ENCODE measurements at regions not wholly inside any gene's neighbourhood (a gene's known extent, or its start where the extent isn't known, plus 50 kb on each side); places are given as distances from the start of the nearest gene placed in this dataset.

DNA sequence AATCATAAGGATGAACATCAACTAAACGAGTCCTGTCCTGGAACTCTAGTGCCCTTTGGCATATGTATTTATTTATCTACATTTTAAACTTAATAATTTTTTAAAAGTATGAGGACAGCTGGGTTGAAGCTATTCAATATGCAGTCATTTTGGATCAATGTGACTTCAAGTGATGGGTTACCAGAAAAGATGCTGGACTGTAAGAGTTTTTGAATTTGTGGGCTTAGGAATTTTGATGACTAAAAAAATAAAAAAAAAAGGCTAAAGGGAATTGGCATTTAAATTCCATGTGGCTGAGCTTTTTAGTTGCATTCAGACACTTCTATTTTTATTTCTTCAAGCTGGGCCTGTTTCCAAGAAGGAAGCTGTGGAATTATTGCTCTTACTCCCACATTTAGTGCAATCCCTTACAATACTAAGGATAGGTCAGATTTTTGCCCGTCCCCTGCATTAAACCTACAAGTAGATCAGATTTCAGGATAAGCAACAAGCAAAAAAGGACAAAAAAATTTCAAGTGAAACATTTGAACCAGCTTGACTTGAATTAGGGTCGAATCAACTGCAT is 704.2 kb upstream of the CITED2 start:
- Mint-ChIP-seq H3K27me3 (peaks cover 9 to 17% of the 10 kb centered on the region in 2 donors), H3K4me1 (no peaks in the 10 kb centered on the region), H3K9me3 (no peaks in the 10 kb centered on the region), H3K36me3 (no peaks in the 10 kb centered on the region), H3K27ac (no peak overlapping the region), H3K4me3 (no peak overlapping the region)
- ChIA-PET CTCF (no interaction called here), POLR2A (no interaction called here)
- H3K36me3 ChIP-seq (ENCODE audit: control insufficient read depth in 2 of 2, extremely low read depth in 1 of 2, insufficient read depth in 1 of 2, low read length in 1 of 2): no peaks in the 10 kb centered on the region
- no peak overlapping the region for H3K4me3 ChIP-seq (ENCODE audit: control insufficient read depth in 1 of 2, extremely low read depth in 1 of 2, low read length in 1 of 2)
- no CpG with 5 or more reads among the region's 3 CpGs for WGBS (ENCODE audit: insufficient coverage)
- H3K4me1 ChIP-seq (ENCODE audit: control insufficient read depth in 1 of 2, extremely low read depth in 1 of 2, insufficient read depth in 2 of 2, low read length in 2 of 2): no peaks in the 10 kb centered on the region
- H3K27me3 ChIP-seq (replicated peaks in 1 of 2; ENCODE audit: control insufficient read depth in 2 of 2, extremely low read depth in 1 of 2, insufficient read depth in 2 of 2, low read length in 1 of 2): no peaks in the 10 kb centered on the region
- ATAC-seq (replicated peaks in 1 of 4) (no peak), DNase-seq (no peak)
- H3K9me3 ChIP-seq: no peaks in the 10 kb centered on the region
- no peak overlapping the region for H3K27ac ChIP-seq (ENCODE audit: low read length)

DNA sequence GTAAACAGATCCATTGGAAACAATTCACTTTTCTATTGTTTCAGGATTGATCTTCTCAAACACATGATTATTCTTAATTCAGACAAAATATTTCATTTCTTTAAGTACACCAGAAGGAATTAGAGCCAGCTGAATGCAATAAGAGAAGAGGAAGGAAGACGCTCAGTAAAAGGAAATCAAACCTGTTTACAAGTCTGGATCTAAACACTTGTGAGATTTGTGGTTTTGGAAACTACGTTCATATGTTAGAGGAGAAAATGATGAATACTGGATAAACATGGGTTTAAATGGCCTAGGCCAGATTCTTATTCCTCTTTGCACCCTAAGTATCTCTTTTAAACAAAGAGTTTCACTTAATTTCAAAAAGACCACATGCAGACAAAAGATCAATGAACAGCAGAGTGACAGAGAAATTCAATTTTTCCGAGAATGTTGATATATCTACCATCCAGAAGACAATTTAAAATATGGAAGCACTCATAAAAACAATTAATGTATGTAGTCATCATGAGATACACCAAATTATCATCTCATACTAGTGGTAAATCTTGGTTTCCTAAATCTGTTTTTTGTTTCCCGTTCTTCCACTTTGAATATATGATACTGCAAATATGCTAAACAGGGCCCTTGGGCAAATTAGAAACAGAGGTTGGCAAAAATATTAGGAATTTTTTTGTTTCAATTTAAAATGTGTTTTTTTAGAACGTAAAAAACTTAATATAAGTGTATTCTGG is 703.5 kb upstream of the CITED2 start:
- Mint-ChIP-seq H3K27me3 (peaks cover 9 to 19% of the 10 kb centered on the region in 2 donors), H3K36me3 (no peaks in the 10 kb centered on the region), H3K4me1 (no peaks in the 10 kb centered on the region), H3K9me3 (no peaks in the 10 kb centered on the region), H3K27ac (no peak overlapping the region), H3K4me3 (no peak overlapping the region)
- Histone ChIP-seq H3K27ac (ENCODE audit: low read length) (no peak overlapping the region), H3K9me3 (no peaks in the 10 kb centered on the region), H3K36me3 (ENCODE audit: control insufficient read depth in 2 of 2, extremely low read depth in 1 of 2, insufficient read depth in 1 of 2, low read length in 1 of 2) (no peaks in the 10 kb centered on the region), H3K27me3 (replicated peaks in 1 of 2; ENCODE audit: control insufficient read depth in 2 of 2, extremely low read depth in 1 of 2, insufficient read depth in 2 of 2, low read length in 1 of 2) (no peaks in the 10 kb centered on the region), H3K4me1 (ENCODE audit: control insufficient read depth in 1 of 2, extremely low read depth in 1 of 2, insufficient read depth in 2 of 2, low read length in 2 of 2) (no peaks in the 10 kb centered on the region), H3K4me3 (ENCODE audit: control insufficient read depth in 1 of 2, extremely low read depth in 1 of 2, low read length in 1 of 2) (no peak overlapping the region)
- ATAC-seq (replicated peaks in 1 of 4) (no peak), DNase-seq (no peak)
- WGBS (ENCODE audit: insufficient coverage): 0% methylated on average over 1 of the region's 5 CpGs
- CTCF ChIA-PET: interaction anchor here in 1 of 2 donors (0.6 kb wide), 1 partner anchor 415 kb away, joined by 3 read pairs; no protein-coding TSS in a partner anchor
- POLR2A ChIA-PET: no interaction called here

DNA sequence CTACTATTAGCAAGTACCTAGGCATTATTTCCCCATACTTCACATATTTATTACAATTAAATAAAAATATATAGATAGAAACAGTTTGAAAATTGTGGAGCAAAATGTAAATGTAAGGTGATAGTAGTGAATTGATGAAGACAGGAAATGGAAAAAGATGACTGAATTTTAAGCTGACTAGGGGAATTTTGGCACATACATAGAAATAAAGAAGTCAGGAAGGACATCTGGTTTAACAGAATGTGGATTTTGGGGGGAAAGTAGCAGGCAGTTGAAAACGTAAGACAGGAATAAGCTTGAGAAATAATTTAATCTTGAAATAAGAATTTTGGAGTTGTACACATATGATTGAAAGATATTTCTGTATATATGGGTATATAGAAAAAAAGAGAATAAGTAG is 701.7 kb upstream of the CITED2 start:
- ATAC-seq (replicated peaks in 1 of 4) (no peak), DNase-seq (no peak)
- ChIA-PET POLR2A (no interaction called here), CTCF (interaction anchor here in 1 of 2 donors (0.6 kb wide), 1 partner anchor 8 kb away, joined by 3 read pairs; no protein-coding TSS in a partner anchor)
- 50% methylated on average over 1 of the region's 1 CpG for WGBS (ENCODE audit: insufficient coverage)
- Mint-ChIP-seq H3K4me1 (no peaks in the 10 kb centered on the region), H3K9me3 (no peaks in the 10 kb centered on the region), H3K27me3 (peaks cover 9 to 19% of the 10 kb centered on the region in 2 donors), H3K36me3 (no peaks in the 10 kb centered on the region), H3K27ac (no peak overlapping the region), H3K4me3 (no peak overlapping the region)
- no peak overlapping the region for H3K4me3 ChIP-seq (ENCODE audit: control insufficient read depth in 1 of 2, extremely low read depth in 1 of 2, low read length in 1 of 2)
- H3K36me3 ChIP-seq (ENCODE audit: control insufficient read depth in 2 of 2, extremely low read depth in 1 of 2, insufficient read depth in 1 of 2, low read length in 1 of 2): no peaks in the 10 kb centered on the region
- H3K27me3 ChIP-seq (replicated peaks in 1 of 2; ENCODE audit: control insufficient read depth in 2 of 2, extremely low read depth in 1 of 2, insufficient read depth in 2 of 2, low read length in 1 of 2): no peaks in the 10 kb centered on the region
- no peaks in the 10 kb centered on the region for H3K4me1 ChIP-seq (ENCODE audit: control insufficient read depth in 1 of 2, extremely low read depth in 1 of 2, insufficient read depth in 2 of 2, low read length in 2 of 2)
- H3K9me3 ChIP-seq: no peaks in the 10 kb centered on the region
- H3K27ac ChIP-seq (ENCODE audit: low read length): no peak overlapping the region

DNA sequence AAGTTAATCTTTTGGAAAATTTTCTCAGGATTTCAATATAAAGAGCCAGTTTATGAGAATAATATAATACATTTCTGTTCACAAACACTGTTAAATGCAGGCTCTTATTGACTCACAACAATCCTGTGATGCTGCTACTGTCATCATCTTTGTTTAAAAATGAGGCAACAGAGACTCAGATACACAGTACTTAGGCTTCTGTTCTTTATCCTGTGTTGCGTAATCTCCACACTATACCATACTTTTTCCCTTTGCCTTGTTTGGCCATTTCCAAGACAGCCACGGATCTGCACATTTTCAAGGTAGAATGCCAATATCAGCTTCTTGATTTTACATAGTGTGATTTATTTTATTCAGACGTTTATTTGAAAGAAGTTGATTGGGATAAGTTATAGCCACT is 699.0 kb upstream of the CITED2 start:
- Mint-ChIP-seq H3K27me3 (peaks cover 9 to 19% of the 10 kb centered on the region in 2 donors), H3K4me1 (no peaks in the 10 kb centered on the region), H3K36me3 (no peaks in the 10 kb centered on the region), H3K27ac (no peak overlapping the region), H3K9me3 (no peaks in the 10 kb centered on the region), H3K4me3 (no peak overlapping the region)
- ChIA-PET POLR2A (no interaction called here), CTCF (no interaction called here)
- DNase-seq: no peak
- ATAC-seq (replicated peaks in 1 of 4): no peak
- Histone ChIP-seq H3K27me3 (replicated peaks in 1 of 2; ENCODE audit: control insufficient read depth in 2 of 2, extremely low read depth in 1 of 2, insufficient read depth in 2 of 2, low read length in 1 of 2) (no peaks in the 10 kb centered on the region), H3K36me3 (ENCODE audit: control insufficient read depth in 2 of 2, extremely low read depth in 1 of 2, insufficient read depth in 1 of 2, low read length in 1 of 2) (no peaks in the 10 kb centered on the region), H3K4me1 (ENCODE audit: control insufficient read depth in 1 of 2, extremely low read depth in 1 of 2, insufficient read depth in 2 of 2, low read length in 2 of 2) (no peaks in the 10 kb centered on the region), H3K4me3 (ENCODE audit: control insufficient read depth in 1 of 2, extremely low read depth in 1 of 2, low read length in 1 of 2) (no peak overlapping the region), H3K9me3 (no peaks in the 10 kb centered on the region), H3K27ac (ENCODE audit: low read length) (no peak overlapping the region)
- WGBS (ENCODE audit: insufficient coverage): 60% methylated on average over 1 of the region's 3 CpGs

DNA sequence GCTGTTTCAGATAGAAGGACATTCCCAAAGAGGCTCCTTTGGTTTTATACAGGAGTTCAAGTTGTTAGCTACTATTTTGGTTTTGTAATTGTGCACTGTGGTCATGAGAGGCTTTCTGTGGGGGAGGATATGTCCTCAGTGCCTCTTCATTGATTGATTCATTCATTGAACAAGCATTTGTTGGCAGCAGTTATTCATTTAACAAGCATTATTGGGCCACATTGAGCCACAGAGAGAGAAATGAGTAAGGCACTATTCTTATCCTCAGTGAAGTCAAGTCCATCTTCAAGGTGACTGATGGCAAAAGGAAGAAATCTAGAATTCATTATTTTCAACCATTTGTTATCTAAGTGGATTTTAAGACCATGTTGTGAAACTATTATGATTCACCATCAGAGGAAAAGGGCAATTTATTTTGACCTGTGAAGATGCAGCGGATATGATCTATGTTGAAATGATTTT is 697.2 kb upstream of the CITED2 start:
- ATAC-seq (replicated peaks in 1 of 4) (no peak), DNase-seq (no peak)
- WGBS (ENCODE audit: insufficient coverage): no CpG with 5 or more reads among the region's 1 CpG
- H3K36me3 ChIP-seq (ENCODE audit: control insufficient read depth in 2 of 2, extremely low read depth in 1 of 2, insufficient read depth in 1 of 2, low read length in 1 of 2): no peaks in the 10 kb centered on the region
- Mint-ChIP-seq H3K27me3 (peaks cover 9 to 18% of the 10 kb centered on the region in 2 donors), H3K27ac (no peak overlapping the region), H3K36me3 (no peaks in the 10 kb centered on the region), H3K9me3 (no peaks in the 10 kb centered on the region), H3K4me3 (no peak overlapping the region), H3K4me1 (no peaks in the 10 kb centered on the region)
- H3K27ac ChIP-seq (ENCODE audit: low read length): no peak overlapping the region
- CTCF ChIA-PET: no interaction called here
- POLR2A ChIA-PET: no interaction called here
- no peaks in the 10 kb centered on the region for H3K9me3 ChIP-seq
- no peaks in the 10 kb centered on the region for H3K27me3 ChIP-seq (replicated peaks in 1 of 2; ENCODE audit: control insufficient read depth in 2 of 2, extremely low read depth in 1 of 2, insufficient read depth in 2 of 2, low read length in 1 of 2)
- no peak overlapping the region for H3K4me3 ChIP-seq (ENCODE audit: control insufficient read depth in 1 of 2, extremely low read depth in 1 of 2, low read length in 1 of 2)
- H3K4me1 ChIP-seq (ENCODE audit: control insufficient read depth in 1 of 2, extremely low read depth in 1 of 2, insufficient read depth in 2 of 2, low read length in 2 of 2): no peaks in the 10 kb centered on the region

DNA sequence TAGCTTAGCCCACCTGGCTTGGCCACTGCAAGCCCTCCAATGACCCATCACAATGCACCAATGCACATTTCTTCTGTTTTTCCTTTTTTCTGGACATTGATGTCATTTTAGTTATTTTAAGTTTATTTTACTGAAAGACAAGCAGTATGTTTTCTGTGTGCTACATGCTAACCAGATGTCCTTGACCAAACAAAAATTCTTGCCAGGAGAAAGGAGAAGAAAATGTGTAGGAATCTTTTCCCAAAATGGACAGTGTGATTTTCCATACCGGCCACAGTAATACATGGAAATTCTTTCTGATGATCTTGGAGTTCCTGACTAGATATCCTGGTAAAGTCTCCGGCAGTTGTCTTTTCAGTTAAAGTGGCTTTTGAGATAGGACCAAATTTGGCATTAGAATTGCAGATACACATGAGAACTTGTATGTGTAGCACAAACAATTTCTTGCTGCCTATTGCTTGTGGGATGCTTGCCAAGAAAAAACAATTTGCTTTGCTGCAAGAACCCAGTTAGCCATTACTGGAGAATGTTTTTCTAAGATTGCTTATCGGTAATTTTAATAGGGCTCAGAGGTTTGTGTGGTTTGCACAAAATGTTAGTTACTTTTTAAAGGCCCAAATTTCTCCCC is 696.5 kb upstream of the CITED2 start:
- DNase-seq (no peak), ATAC-seq (replicated peaks in 1 of 4) (no peak)
- Mint-ChIP-seq H3K36me3 (no peaks in the 10 kb centered on the region), H3K27me3 (peaks cover 8 to 11% of the 10 kb centered on the region in 2 donors), H3K9me3 (no peaks in the 10 kb centered on the region), H3K27ac (no peak overlapping the region), H3K4me3 (no peak overlapping the region), H3K4me1 (no peaks in the 10 kb centered on the region)
- 94% methylated on average over 2 of the region's 3 CpGs for WGBS (ENCODE audit: insufficient coverage)
- CTCF ChIA-PET: no interaction called here
- no peaks in the 10 kb centered on the region for H3K27me3 ChIP-seq (replicated peaks in 1 of 2; ENCODE audit: control insufficient read depth in 2 of 2, extremely low read depth in 1 of 2, insufficient read depth in 2 of 2, low read length in 1 of 2)
- no peaks in the 10 kb centered on the region for H3K9me3 ChIP-seq
- H3K27ac ChIP-seq (ENCODE audit: low read length): no peak overlapping the region
- POLR2A ChIA-PET: no interaction called here
- H3K4me1 ChIP-seq (ENCODE audit: control insufficient read depth in 1 of 2, extremely low read depth in 1 of 2, insufficient read depth in 2 of 2, low read length in 2 of 2): no peaks in the 10 kb centered on the region
- no peak overlapping the region for H3K4me3 ChIP-seq (ENCODE audit: control insufficient read depth in 1 of 2, extremely low read depth in 1 of 2, low read length in 1 of 2)
- H3K36me3 ChIP-seq (ENCODE audit: control insufficient read depth in 2 of 2, extremely low read depth in 1 of 2, insufficient read depth in 1 of 2, low read length in 1 of 2): no peaks in the 10 kb centered on the region

Measured in T-cell (primary cell).